Mesendoderm (in vitro differentiated cells): ENCODE measurements at regions not wholly inside any gene's neighbourhood (a gene's known extent, or its start where the extent isn't known, plus 50 kb on each side); places are given as distances from the start of the nearest gene placed in this dataset.

Source experiments
- DNase-seq: peaks from one replicate; pipeline ENCODE4 v3.0.0; 2013
- H2AK5ac ChIP-seq: 2 replicates; pipeline ENCODE4 v1.6.1; 2013; ENCODE audit warnings: low read length, inconsistent platforms
- H2BK120ac ChIP-seq: 2 replicates; pipeline ENCODE4 v1.6.1; 2013; ENCODE audit warnings: low read depth, mild to moderate bottlenecking, low read length, moderate library complexity, mixed read lengths
- H2BK15ac ChIP-seq: replicated peaks from 2 replicates; pipeline ENCODE4 v1.6.1; 2013; ENCODE audit warnings: low read depth, mild to moderate bottlenecking, moderate library complexity
- H2BK5ac ChIP-seq: 2 replicates; pipeline ENCODE4 v1.6.1; 2013; ENCODE audit warnings: low read length, inconsistent platforms
- H3K18ac ChIP-seq: 2 replicates; pipeline ENCODE4 v1.6.1; 2013; ENCODE audit warnings: mild to moderate bottlenecking, low read length, mixed read lengths
- H3K23ac ChIP-seq: one replicate; pipeline ENCODE4 v1.6.1; 2013; ENCODE audit warnings: low read length
- H3K27ac ChIP-seq: 2 replicates; pipeline ENCODE4 v1.5.1; 2013; ENCODE audit warnings: low read depth, mild to moderate bottlenecking, inconsistent platforms, low read length, moderate library complexity
- H3K27me3 ChIP-seq: 2 replicates; pipeline ENCODE4 v1.6.1; 2013; ENCODE audit warnings: low read length, control low read depth, mild to moderate bottlenecking, inconsistent platforms; ENCODE audit not compliant: insufficient read depth, poor library complexity
- H3K36me3 ChIP-seq: 2 replicates; pipeline ENCODE4 v1.6.1; 2013; ENCODE audit warnings: low read length, inconsistent platforms; ENCODE audit not compliant: control insufficient read depth, insufficient read depth
- H3K4ac ChIP-seq: one replicate; pipeline ENCODE4 v1.6.1; 2013; ENCODE audit warnings: low read depth, mild to moderate bottlenecking, low read length, moderate library complexity
- H3K4me1 ChIP-seq: 2 replicates; pipeline ENCODE4 v1.6.1; 2013; ENCODE audit warnings: low read depth, low read length, inconsistent platforms; ENCODE audit not compliant: control insufficient read depth
- H3K4me2 ChIP-seq: 2 replicates; pipeline ENCODE4 v1.6.1; 2013; ENCODE audit warnings: low read length
- H3K4me3 ChIP-seq: 2 replicates; pipeline ENCODE4 v1.5.1; 2013; ENCODE audit warnings: mild to moderate bottlenecking, low read length
- H3K56ac ChIP-seq: one replicate; pipeline ENCODE4 v1.6.1; 2013; ENCODE audit warnings: low read length
- H3K79me1 ChIP-seq: 2 replicates; pipeline ENCODE4 v1.6.1; 2013; ENCODE audit warnings: low read length, inconsistent platforms
- H3K79me2 ChIP-seq: 2 replicates; pipeline ENCODE4 v1.6.1; 2013; ENCODE audit warnings: mild to moderate bottlenecking, low read length; ENCODE audit not compliant: control insufficient read depth, insufficient read depth
- H3K9ac ChIP-seq: 2 replicates; pipeline ENCODE4 v1.6.1; 2013; ENCODE audit warnings: low read length, inconsistent platforms
- H4K5ac ChIP-seq: one replicate; pipeline ENCODE4 v1.6.1; 2013; ENCODE audit warnings: low read length
- H4K8ac ChIP-seq: one replicate; pipeline ENCODE4 v1.6.1; 2013; ENCODE audit warnings: low read depth, mild to moderate bottlenecking, control low read depth, low read length, moderate library complexity
- WGBS: extraction: QIAGEN DNeasy Blood & Tissue Kit; methylation state at CpG from one replicate; pipeline ENCODE4 v1.1.7; 2013; ENCODE audit warnings: low lambda C conversion rate, missing lambda C conversion rate; ENCODE audit not compliant: insufficient coverage; ENCODE audit errors: extremely low coverage; 5-methylcytosine and 5-hydroxymethylcytosine counted together

DNA sequence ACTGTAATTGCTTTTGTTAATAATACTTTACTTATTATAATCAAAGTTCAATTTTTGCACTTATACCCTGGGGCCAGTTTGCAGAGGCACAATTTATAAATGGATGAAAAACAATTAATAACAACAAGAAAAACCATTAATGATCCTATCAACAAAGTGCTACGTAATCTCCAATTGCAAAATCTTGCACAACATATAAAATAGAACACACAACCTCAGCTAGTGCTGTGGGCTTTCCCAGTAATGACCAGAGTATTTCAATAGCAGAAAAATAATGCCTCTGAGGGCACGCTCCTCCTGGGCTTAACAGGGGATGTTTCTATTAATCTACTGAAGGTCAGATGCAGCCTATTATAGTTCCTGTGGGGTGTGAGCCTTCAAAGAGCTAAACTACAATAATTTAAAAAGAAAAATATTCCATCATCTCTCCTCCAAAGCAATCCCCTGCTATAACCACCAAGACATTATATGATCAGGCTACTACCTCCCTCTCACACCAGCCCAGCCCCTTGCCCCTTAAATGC is 508.5 kb upstream of the SLIT2 start:
- Histone ChIP-seq H2BK15ac (no peak overlapping the region), H3K79me2 (no peaks in the 10 kb centered on the region), H3K4me3 (no peak overlapping the region), H4K5ac (no peak overlapping the region), H3K4me1 (no peaks in the 10 kb centered on the region), H3K27me3 (no peaks in the 10 kb centered on the region), H3K4ac (no peak overlapping the region), H2AK5ac (no peak overlapping the region), H4K8ac (no peak overlapping the region), H3K27ac (no peak overlapping the region), H3K79me1 (no peaks in the 10 kb centered on the region), H3K9ac (no peak overlapping the region), H3K23ac (no peak overlapping the region), H3K36me3 (no peaks in the 10 kb centered on the region), H3K4me2 (no peak overlapping the region), H3K18ac (no peak overlapping the region), H2BK5ac (no peak overlapping the region), H2BK120ac (no peak overlapping the region), H3K56ac (no peak overlapping the region)
- DNase-seq: no peak
- no CpG with 5 or more reads among the region's 2 CpGs for WGBS

DNA sequence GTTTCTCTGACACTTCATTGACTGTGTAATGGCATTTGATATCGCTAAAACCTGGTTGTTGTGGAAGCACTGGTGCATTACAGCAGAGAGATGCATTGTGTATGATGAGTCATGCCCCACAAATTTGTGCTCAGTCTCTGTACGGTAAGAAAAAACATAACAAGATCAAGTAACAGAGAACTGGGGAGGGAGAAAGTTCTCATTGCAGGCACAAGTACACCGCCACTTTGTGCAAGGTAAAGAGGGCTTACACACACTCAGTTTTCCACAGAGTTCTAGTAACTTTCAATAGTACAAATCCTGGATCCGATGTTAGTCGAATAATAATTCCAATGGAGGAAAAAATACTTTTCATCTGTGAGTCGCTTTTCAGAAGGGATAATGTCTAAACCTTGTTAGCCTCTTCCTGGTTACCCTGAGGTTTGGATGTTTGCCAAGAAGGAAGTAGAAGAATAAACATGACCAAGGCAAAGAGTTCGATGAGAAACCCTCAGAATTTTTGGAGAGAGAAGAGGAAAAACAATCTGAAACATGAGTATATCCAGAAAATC is 512.5 kb upstream of the SLIT2 start:
- DNase-seq: peak; percentile 7
- H3K27me3 ChIP-seq: no peaks in the 10 kb centered on the region
- H3K36me3 ChIP-seq: no peaks in the 10 kb centered on the region
- no peak overlapping the region for H3K56ac ChIP-seq
- no peak overlapping the region for H2BK5ac ChIP-seq
- no peak overlapping the region for H3K4me3 ChIP-seq
- no peak overlapping the region for H2BK120ac ChIP-seq
- H3K9ac ChIP-seq: no peak overlapping the region
- H2BK15ac ChIP-seq: no peak overlapping the region
- no peaks in the 10 kb centered on the region for H3K4me1 ChIP-seq
- H3K4ac ChIP-seq: no peak overlapping the region
- no peak overlapping the region for H3K4me2 ChIP-seq
- H2AK5ac ChIP-seq: no peak overlapping the region
- H3K79me1 ChIP-seq: no peaks in the 10 kb centered on the region
- no peak overlapping the region for H3K27ac ChIP-seq
- H3K23ac ChIP-seq: no peak overlapping the region
- H4K8ac ChIP-seq: no peak overlapping the region
- no peak overlapping the region for H4K5ac ChIP-seq
- no peak overlapping the region for H3K18ac ChIP-seq
- no peaks in the 10 kb centered on the region for H3K79me2 ChIP-seq
- no CpG with 5 or more reads among the region's 7 CpGs for WGBS

GRCh38 chr4:19736968-19737756 is 514.5 kb upstream of the SLIT2 start:
- no peak for DNase-seq
- H3K23ac ChIP-seq: no peak overlapping the region

GRCh38 chr4:19735012-19735411 is 516.7 kb upstream of the SLIT2 start:
- Histone ChIP-seq H3K4me3 (no peak overlapping the region), H2BK15ac (no peak overlapping the region), H4K5ac (no peak overlapping the region), H3K27me3 (no peaks in the 10 kb centered on the region), H4K8ac (no peak overlapping the region), H3K23ac (no peak overlapping the region), H3K4me2 (no peak overlapping the region), H3K79me2 (no peaks in the 10 kb centered on the region), H3K4ac (no peak overlapping the region), H3K9ac (no peak overlapping the region), H2BK5ac (no peak overlapping the region), H2AK5ac (no peak overlapping the region), H3K4me1 (no peaks in the 10 kb centered on the region), H3K27ac (no peak overlapping the region), H3K79me1 (no peaks in the 10 kb centered on the region), H2BK120ac (no peak overlapping the region), H3K56ac (no peak overlapping the region), H3K36me3 (no peaks in the 10 kb centered on the region), H3K18ac (no peak overlapping the region)
- no peak for DNase-seq

More at GRCh38 chr4:19736968-19737756, 514.5 kb upstream of the SLIT2 start:
- Histone ChIP-seq H3K4me2 (no peak overlapping the region), H3K79me1 (no peaks in the 10 kb centered on the region), H3K27ac (no peak overlapping the region), H2BK120ac (no peak overlapping the region), H4K8ac (no peak overlapping the region), H3K27me3 (no peaks in the 10 kb centered on the region), H3K4me1 (no peaks in the 10 kb centered on the region), H2BK15ac (no peak overlapping the region), H4K5ac (no peak overlapping the region), H2AK5ac (no peak overlapping the region), H3K56ac (no peak overlapping the region), H3K4ac (no peak overlapping the region), H3K79me2 (no peaks in the 10 kb centered on the region), H3K9ac (no peak overlapping the region), H3K18ac (no peak overlapping the region), H3K4me3 (no peak overlapping the region), H2BK5ac (no peak overlapping the region), H3K36me3 (no peaks in the 10 kb centered on the region)
- WGBS: no CpG with 5 or more reads among the region's 1 CpG

GRCh38 chr4:19729886-19730651 is 521.6 kb upstream of the SLIT2 start:
- Histone ChIP-seq H4K8ac (no peak overlapping the region), H3K4me2 (no peak overlapping the region), H3K4me3 (no peak overlapping the region), H3K27me3 (no peaks in the 10 kb centered on the region), H2BK15ac (no peak overlapping the region), H2BK120ac (no peak overlapping the region), H2AK5ac (no peak overlapping the region), H3K23ac (no peak overlapping the region), H3K79me1 (no peaks in the 10 kb centered on the region), H3K4me1 (no peaks in the 10 kb centered on the region), H3K36me3 (no peaks in the 10 kb centered on the region), H2BK5ac (no peak overlapping the region), H3K27ac (no peak overlapping the region), H3K56ac (no peak overlapping the region), H4K5ac (no peak overlapping the region), H3K18ac (no peak overlapping the region), H3K79me2 (no peaks in the 10 kb centered on the region), H3K9ac (no peak overlapping the region), H3K4ac (no peak overlapping the region)
- no peak for DNase-seq
- no CpG with 5 or more reads among the region's 8 CpGs for WGBS
